Endometrium (tissue), 2 donors: ENCODE measurements at regions not wholly inside any gene's neighbourhood (a gene's known extent, or its start where the extent isn't known, plus 50 kb on each side); places are given as distances from the start of the nearest gene placed in this dataset.
"Not testable (repeated sequence)": the region's sequence is repeated elsewhere in the genome, so short reads cannot be mapped to it uniquely, and the experiment has no call there.

Source experiments
- FAIRE-seq: peaks from 2 replicates; lab custom pipeline; 2012; peaks lifted over from hg19 to GRCh38; lab: Jason Lieb, UNC
- donor health status: control.
- donor health status: control.

DNA sequence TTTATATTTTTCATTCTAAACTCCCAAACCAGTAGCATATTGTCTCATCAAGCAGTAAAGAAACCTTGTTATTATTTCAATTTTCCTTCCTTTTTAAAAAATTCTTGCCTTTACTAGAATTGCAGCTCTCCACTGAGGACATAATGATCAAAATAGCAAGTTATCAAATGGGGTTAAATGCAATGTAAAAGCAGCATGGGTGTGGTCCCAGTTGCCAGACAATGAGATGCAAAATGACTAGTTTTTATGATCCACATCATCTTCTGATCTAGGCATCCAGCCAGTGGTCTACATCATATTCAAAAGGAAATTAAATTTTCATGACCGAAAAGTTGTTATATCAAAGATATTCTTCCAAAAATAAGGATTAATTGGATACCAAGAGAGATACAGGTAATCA is 427.9 kb upstream of the SMIM31 start:
- FAIRE-seq: no peak

DNA sequence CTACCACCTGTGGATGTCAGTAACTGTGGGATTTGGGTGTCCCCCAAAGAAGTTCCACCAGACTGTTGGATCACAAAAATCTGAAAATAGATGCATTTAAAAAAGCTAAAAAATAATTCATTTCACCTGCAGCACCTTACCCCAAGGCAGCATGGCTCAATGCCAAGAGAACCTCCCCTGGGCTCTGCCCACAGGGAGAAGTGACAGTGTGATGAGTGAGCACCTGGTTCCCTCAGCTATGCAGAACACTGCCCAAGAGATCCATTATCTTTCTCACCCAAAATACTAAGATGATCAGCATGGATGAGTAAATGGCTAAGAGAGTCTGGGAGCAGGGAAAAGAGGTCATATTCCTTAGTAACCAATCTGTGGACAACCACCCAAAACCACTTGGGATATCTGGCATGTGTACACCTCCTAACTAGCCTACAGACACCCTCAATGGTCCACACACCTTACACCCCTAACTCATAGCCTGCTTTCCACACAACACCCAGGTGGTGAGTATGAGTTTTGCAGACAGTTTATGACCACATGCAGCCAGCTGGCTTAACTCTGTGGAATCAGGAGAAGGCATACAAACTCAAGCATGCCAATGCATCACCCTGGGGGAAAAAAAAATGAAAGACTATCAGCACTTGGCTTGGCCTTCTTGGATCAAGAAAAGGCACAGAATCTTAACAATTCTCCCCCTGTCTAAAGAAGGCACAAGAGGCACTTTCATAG is 416.5 kb upstream of the SMIM31 start:
- FAIRE-seq: no peak

DNA sequence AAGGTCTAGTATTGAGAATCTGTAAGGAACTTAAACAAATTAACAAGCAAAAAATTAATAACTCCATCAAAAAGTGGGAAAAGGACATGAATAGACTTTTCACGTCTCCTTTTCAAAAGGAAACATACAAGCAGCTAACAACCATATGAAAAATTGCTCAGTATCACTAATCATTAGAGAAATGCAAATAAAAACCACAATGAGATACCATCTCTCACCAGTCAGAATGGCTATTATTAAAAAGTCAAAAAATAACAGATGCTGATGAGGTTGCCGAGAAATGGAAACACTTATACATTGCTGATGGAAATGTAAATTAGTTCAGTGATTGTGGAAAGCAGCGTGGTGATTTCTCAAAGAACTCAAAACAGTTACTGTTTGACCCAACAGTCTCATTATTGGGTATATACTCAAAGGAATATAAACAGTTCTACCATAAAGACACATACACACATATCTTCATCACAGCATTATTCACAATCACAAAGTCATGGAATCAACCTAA is 410.4 kb upstream of the SMIM31 start:
- FAIRE-seq: no peak

DNA sequence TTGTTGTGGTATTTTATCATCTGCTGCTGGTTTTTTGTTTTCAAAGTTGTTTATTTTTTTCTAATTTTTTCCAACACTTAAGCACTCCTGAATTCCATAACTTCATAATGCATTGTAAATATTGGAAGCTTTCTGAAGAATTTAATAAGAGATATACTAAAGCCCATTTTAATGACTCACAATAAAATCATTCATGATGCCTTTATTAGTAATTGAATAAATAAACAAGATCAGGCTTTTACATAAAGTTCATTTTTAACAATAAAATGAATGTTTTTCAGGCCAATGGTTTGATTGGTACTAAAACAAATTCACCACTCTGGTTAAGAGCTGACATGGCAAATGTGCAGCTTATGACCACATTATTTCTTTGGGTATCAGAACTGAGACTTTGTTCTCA is 408.2 kb upstream of the SMIM31 start:
- FAIRE-seq: no peak

DNA sequence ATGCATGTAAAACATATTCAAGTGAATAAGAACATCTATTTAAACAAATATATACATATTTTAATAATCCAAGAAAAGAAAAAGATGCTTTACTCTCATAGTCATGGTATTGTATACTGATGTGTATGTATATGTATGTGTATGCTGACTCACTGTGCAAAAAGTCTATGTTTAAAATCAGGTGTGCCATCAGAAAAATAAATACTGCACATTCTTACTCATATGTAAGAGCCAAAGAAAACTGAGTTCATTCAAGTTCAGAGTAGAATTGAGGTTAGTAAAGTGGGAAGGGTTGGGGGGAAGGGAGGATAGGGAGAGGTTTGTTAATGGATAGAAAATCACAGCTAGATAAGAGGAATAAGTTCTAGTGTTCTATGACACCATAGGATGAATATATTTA is 403.9 kb upstream of the SMIM31 start:
- FAIRE-seq: no peak

DNA sequence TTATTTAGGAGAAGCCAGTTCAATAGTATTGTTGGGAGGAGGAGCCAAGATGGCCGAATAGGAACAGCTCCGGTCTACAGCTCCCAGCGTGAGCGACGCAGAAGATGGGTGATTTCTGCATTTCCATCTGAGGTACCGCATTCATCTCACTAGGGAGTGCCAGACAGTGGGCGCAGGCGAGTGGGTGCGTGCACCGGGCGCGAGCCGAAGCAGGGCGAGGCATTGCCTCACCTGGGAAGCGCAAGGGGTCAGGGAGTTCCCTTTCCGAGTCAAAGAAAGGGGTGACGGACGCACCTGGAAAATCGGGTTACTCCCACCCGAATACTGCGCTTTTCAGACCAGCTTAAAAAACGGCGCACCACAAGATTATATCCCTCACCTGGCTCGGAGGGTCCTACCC is 403.2 kb upstream of the SMIM31 start:
- not testable (repeated sequence) for FAIRE-seq

DNA sequence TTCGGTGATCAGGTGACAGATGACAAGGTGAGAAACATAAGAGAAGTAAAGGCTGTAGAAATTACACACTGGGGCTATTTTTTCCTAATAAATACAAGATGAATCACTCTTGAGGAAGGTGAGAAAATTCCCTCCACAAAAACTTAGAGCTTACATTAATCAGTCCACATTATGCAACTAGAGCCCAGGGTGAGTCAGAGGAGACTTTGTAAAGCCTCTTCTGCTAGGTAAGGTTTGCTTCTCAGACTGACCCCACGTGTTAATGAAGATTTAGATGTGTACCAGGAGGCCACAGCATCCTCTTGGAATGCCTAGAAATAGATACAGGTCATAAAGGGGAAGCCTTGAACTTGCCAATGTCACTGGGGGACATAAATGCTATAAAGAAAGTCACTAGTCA is 396.0 kb upstream of the SMIM31 start:
- no peak for FAIRE-seq

DNA sequence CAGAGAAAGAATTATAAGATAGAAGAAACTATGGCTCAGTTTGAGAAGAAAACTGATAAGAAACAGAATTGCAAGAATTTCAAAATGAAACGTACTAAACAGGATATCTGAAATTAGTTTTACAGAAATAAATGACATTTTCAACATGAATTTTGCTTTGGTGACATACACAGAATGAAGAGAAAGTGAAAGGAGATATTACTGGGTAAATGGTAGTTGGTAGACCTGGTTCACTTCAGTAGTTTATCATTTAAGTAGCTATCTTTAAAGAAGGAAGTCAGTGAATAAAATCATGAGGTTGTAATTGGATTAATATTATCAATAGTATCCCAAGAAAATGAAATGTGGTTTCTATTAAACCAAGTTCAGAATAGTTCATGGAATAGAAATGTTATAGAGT is 395.5 kb upstream of the SMIM31 start:
- FAIRE-seq: no peak

DNA sequence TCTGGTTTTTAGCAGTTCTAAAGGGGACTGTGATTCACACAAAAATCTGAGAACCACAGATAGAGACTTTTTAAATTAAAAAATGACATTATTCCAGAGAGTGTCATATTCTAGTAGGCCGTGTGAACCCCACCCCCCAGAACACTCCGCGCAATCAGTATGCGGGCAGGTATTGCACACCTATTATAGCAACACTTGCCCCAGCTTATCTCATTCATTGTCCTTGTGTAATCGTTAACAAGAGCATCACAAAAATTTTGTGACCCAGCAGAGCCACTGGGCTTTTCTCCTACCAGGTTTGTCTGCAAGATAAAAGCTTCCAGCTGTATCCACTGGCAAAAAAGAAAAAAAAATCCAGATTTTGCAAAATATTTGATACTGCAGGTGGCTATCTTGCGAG is 394.1 kb upstream of the SMIM31 start:
- no peak for FAIRE-seq

DNA sequence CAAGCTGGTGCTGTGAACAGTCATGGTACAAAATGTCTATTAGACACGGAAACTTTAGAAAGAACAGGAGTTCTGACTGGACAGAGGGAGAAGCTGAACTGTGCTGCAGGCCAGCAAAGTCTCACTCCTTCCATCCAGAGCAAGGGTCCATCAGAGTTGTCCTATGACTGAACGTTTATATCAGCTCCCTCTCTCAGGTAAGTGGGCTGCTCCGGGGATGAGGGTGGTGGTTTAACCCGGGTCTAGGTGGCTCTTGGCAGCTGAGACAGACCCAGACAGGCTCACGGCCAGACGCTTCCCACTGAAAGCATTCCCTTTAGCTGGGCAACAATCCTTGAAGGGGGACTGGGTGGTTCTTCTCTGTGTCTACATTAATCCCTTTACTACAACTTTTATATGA is 385.0 kb upstream of the SMIM31 start:
- no peak for FAIRE-seq

DNA sequence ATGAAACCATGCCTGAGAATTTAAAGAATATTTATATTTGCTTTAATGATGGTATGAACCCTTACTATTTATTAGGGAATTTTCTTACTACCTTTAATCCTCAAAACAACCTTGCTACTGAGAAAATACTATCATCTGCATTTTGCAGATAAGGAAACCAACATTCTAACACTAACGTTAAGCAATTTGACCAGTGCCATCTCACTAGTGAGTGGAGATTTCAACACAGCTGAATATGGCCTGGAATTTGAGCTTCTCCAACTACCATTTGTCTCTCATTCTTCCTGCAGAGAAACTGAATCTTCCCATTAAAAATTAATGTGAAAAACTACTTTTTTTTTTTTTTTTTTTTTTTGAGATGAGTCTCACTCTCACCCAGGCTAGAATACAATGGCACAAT is 380.9 kb upstream of the SMIM31 start:
- FAIRE-seq: no peak

DNA sequence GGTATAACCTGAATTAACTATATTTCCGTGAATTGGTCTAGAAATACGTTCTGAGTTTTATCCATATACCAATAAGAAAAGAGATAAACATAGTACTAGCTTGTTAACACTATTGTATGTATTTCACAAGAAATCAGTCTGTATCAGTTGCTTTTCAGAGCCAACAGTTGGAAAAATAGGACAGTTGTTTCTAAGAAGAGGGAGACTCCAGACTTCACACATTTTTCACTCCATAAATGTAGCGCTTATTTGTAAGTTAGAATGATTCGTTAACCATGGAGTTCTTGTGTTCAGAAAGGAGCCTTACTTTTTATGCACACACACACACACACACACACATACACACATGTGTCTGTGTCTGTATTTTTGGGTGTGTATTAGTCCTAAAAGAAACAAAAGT is 376.7 kb upstream of the SMIM31 start:
- no peak for FAIRE-seq

DNA sequence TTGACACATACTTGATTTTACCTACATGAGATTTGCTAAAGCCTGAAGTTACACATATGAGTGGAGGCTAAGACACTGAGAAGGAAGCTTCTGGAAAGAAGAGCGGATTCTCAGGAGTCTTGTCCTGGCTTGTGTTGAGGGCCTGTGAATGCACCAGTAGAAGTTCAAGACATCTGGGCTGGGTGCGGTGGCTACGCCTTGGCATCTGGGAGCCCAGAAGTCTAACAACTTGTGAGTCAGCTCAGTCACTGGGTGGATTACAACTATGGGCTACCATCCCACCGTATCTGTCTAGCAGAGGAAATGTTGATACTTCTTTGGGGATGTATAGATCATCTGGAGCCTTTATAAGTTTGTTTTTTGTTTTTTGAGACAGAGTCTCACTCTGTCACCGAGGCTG is 375.6 kb upstream of the SMIM31 start:
- no peak for FAIRE-seq

DNA sequence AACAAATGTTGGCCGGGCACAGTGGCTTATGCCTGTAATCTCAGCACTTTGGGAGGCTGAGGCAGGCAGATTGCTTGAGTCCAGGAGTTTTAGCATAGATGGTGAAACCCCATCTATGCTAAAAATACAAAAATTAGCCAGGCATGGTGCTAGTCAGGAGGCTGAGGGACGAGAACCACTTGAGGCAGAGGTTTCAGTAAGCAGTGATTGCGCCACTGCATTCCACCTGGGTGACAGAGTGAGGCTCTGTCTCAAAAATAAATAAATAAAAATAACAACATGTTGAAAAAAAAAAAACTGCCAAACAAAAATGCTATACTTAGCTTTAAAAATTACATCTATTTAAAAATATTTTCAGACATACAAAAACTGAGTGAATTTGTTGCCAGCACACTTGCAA is 374.2 kb upstream of the SMIM31 start:
- FAIRE-seq: no peak

DNA sequence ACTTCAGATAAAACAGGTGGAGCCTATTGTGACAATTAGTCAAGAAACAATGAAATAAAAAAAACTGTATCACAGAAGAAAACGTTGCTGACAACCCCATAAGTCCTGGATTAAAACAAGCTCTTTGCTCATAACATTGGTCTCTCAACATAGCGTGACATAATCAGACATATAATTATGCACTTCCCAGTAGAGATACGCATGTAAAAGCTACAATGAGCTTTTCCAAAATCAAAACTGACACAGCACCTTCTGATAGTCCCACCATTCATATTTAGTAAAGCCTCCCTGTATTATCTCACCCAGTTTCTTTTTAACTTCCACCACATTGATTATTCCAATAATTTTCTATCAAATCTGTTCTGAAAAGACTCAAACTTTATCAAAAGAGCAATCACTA is 372.1 kb upstream of the SMIM31 start:
- FAIRE-seq: no peak

DNA sequence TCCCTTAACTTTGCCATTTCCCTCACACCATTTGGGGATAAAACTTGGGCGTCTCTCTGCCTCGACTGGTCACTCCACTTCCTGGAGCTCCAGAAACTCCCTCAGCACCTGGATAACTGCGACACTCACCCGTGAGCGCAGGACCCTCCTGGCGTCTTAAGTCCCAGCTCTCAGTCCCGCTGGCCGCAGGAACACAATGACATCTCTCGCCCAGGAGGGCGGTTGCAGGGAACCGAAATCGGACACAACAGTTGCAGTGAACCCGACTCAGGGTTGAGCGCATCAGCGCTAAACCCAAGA is 370.9 kb upstream of the SMIM31 start:
- no peak for FAIRE-seq

DNA sequence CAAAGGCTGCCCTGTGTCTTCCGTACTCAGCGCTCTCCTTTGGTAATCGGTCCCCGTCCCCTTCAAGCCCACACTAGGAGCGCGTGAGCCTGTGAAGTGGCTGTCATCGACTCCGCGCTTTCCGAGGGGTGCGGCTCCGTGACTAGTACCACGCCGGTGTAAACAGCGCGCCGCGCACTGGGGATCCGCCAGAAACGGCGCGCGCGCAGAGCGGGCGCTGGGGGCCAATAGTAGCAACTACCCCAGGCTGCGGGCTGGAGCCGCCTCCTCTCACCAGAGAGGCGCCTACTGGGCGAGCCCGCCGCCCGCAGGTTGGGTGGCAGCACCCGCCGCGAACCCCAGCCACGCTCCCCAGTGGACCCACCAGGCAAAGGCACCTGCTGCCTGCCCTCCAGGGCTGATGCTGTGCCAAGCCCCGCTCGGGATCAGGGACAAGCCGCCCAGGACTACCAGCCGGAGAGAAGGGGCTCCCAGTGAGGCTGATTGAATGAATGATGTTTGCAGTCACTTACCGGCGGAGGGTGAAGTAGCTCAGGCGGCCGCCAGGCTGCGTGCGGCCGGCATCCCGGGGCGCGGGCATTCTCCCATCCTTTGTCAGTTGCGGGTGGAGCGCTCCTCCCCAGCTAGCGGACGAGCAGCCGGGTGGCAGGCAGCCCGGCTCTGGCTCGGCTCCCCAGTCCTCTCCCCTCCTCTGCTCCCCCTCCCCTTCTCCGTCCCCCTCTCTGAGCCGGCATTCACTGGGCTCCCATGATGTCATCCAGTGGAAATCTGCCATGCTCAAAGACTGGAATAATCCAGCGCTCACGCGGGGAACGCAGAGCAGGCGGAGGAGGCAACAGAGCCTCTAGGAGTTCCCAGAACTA is 370.3 kb upstream of the SMIM31 start:
- FAIRE-seq: no peak

DNA sequence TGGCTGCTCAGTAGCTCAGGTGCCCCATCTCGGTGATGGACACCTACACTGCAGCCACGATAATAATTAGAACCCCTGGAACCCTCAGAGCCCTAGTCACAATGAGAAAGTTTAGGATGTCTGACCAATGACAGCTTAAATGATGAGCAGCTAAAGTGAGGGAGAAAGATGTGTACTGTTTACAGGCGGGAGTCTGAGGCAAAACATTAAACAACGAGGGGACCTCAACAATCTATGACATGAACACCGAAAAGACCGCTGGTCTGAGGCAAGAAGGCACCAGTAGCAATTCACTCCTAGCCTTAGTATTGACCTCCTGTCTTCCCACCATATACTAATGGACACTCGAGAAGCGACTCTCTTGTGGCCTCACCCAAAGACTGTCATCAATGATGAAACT is 369.5 kb upstream of the SMIM31 start:
- FAIRE-seq: no peak

DNA sequence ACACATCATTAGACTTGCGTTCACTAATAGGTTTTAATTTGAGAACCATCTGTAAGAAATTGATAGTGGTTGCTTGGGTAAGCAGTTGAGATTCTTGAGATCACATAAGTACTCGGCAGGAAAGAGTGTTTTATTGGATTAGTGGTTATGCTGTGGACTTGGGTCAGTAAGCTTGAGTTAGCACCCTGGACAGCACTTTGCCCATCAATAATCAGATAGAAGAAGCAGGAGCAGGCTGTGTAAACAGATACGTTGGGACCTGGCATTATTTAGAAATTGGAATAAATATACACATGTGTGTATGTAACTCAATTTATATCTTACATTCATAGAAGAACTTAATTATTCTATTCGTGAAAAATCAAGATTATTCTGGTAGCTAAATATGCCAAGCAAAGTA is 357.5 kb upstream of the SMIM31 start:
- FAIRE-seq: no peak

DNA sequence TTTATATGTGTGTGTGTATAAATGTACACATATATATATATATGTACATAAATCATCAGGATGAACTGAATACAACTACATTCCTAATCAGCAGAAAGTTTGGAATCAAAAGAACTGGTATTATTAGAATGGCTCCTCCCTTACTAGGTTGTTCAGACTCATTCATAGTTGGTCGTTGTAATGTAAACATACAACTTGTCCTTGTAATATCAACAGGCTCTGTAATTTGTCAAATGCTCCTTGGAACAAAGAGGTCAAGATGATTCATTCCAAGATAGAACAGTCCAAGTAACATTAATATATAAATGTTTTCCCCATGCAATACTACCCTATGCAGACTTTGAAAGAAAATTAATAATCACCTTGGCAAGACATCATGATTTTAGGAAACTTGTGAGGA is 351.4 kb upstream of the SMIM31 start:
- no peak for FAIRE-seq

DNA sequence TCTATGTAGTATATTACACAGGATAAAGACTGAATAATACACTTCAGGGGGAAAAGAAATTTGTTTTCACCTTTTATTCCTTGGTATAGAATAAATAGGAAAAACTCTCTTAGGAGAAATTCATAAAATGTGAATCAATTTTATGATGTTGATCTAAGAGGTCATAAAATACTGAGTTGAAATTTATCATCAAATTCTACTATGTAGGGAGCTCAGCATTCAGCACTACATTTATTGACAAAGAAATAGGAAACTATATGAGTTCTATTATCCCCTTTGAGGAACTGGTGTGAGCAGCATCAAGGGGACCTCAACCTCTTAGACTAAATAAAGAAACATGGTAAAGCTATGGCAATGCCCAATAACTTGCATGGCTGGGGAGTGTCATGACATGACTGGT is 348.2 kb upstream of the SMIM31 start:
- FAIRE-seq: no peak

DNA sequence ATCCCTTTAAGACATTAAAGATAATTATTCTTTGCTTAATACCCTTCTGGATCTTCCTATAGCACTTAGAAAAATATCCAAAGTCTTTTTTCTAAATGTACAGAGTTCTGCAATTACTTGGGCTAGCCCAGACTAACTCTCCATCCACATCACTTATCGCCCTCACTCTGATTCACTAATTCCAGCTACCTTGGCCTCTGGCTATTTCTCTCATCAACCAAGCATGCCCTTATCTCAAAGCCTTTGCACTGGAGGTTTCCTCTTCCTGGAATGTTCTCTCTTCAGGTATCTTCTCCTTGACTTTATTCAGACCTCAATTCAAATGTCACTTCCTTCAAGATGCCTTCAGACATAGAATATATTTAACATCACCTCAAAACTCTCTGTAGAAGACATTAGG is 345.1 kb upstream of the SMIM31 start:
- FAIRE-seq: no peak

DNA sequence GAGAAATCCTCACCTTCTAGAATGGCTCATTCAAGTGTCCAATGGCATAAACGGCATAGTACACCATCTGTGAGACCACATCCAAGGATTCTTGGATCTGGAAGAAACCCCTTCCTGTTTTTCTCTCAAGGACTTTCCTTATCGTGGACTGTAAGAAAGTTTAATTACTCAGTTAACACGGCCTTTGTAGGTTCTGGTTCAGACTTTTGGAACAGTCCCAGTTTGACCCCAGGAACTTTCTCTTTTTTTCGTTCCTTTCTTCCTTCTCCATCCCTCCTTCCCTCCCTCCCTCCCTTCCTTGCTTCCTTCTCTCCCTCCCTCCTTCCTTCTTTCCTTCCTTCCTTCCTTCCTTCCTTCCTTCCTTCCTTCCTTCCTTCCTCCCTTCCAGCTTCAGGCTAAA is 343.5 kb upstream of the SMIM31 start:
- no peak for FAIRE-seq

DNA sequence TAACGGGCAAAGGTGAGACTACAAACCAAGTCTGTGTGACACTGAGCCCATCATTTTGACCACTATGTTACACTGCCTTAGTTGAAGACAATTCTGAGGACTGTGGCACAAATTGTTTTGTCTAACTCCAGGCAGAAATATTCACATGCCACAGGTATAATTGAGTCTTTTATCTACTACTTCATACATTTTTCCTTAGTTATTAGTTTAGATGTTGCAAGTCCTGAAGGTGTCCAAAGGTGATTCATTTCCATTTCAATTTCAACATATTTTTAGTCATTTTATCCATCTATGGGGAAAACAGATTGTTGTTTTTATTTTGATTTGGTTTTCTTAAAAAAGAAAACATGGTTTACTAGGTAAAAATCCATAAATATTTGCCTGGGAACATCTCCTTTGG is 341.7 kb upstream of the SMIM31 start:
- FAIRE-seq: no peak
